Mammary epithelial cell (primary cell): ENCODE measurements at regions not wholly inside any gene's neighbourhood (a gene's known extent, or its start where the extent isn't known, plus 50 kb on each side); places are given as distances from the start of the nearest gene placed in this dataset.

Experiments
- CTCF ChIP-seq, 2 donors: IDR thresholded peaks in 1 of 2; conservative IDR thresholded peaks in 1 of 2; 2 replicates each; pipeline ENCODE4 v1.5.1; 2011 to 2012; ENCODE audit warnings: inconsistent platforms in 2 of 2, low read length in 2 of 2, mild to moderate bottlenecking in 2 of 2, control low read depth in 1 of 2, low read depth in 1 of 2; ENCODE audit not compliant: insufficient read depth in 1 of 2; ENCODE audit errors: extremely low read depth in 1 of 2
- EZH2 ChIP-seq: IDR thresholded peaks from 2 replicates; pipeline ENCODE4 v1.6.1; 2012; ENCODE audit warnings: low read length, inconsistent platforms, borderline replicate concordance

GRCh38 chr2:226274143-226274542 is 525.5 kb downstream of the IRS1 start:
- TF ChIP-seq CTCF (conservative IDR thresholded peaks at IDR 0.05 in 1 of 2, IDR thresholded peaks at IDR 0.05 in 1 of 2; ENCODE audit: extremely low read depth in 1 of 2, insufficient read depth in 1 of 2, low read depth in 1 of 2, low read length in 2 of 2): no peak
- TF ChIP-seq EZH2: no peak
